H1 (cell line): ENCODE measurements at regions not wholly inside any gene's neighbourhood (a gene's known extent, or its start where the extent isn't known, plus 50 kb on each side); places are given as distances from the start of the nearest gene placed in this dataset.

Source experiments
- CTCF ChIA-PET: fragments of 300-600 bp; sonication (Branson Sonifier 250); formaldehyde crosslinking; loops from one replicate; lab custom pipeline; 2021; ENCODE audit not compliant: partially characterized antibody; lab: Charles Lee
- POLR2A ChIA-PET: fragments of 300-600 bp; sonication (Branson Sonifier 250); formaldehyde crosslinking; loops from one replicate; lab custom pipeline; 2021; ENCODE audit warnings: inconsistent platforms; ENCODE audit not compliant: partially characterized antibody; lab: Charles Lee
- DNase-seq, 2 experiments: peaks; one replicate each; pipeline versions ENCODE4 v3.0.0 to v3.0.0-alpha.2; 2010 to 2022; ENCODE audit warnings: low spot score in 2 of 2, low read depth in 1 of 2, mixed read lengths in 1 of 2
- FAIRE-seq: peaks from 2 replicates; lab custom pipeline; 2011; peaks lifted over from hg19 to GRCh38; lab: Jason Lieb, UNC
- H2AFZ ChIP-seq: 2 replicates; pipeline ENCODE4 v1.8.1; 2012; ENCODE audit warnings: low read length, inconsistent platforms
- H2AK5ac ChIP-seq: 2 replicates; pipeline ENCODE4 v1.6.1; 2013; ENCODE audit warnings: low read depth, low read length
- H2BK120ac ChIP-seq: replicated peaks from 2 replicates; pipeline ENCODE3; 2013; ENCODE audit warnings: low read depth, low read length, inconsistent platforms
- H2BK12ac ChIP-seq: 2 replicates; pipeline ENCODE4 v1.6.1; 2013; ENCODE audit warnings: low read depth, low read length
- H2BK15ac ChIP-seq: 2 replicates; pipeline ENCODE4 v1.6.1; 2013; ENCODE audit warnings: low read length
- H2BK20ac ChIP-seq: 2 replicates; pipeline ENCODE4 v1.6.1; 2013; ENCODE audit warnings: low read length
- H2BK5ac ChIP-seq: 2 replicates; pipeline ENCODE4 v1.6.1; 2013; ENCODE audit warnings: low read depth, low read length
- H3K14ac ChIP-seq: 2 replicates; pipeline ENCODE4 v1.6.1; 2013; ENCODE audit warnings: inconsistent platforms; ENCODE audit not compliant: insufficient read length
- H3K18ac ChIP-seq: 2 replicates; pipeline ENCODE4 v1.6.1; 2013; ENCODE audit warnings: low read length; ENCODE audit errors: extremely low read depth
- H3K23ac ChIP-seq: 2 replicates; pipeline ENCODE4 v1.6.1; 2013; ENCODE audit warnings: inconsistent platforms; ENCODE audit not compliant: insufficient read length
- H3K23me2 ChIP-seq: 2 replicates; pipeline ENCODE4 v1.6.1; 2013; ENCODE audit warnings: low read depth, low read length
- H3K27ac ChIP-seq: 2 replicates; pipeline ENCODE4 v1.6.1; 2011; ENCODE audit warnings: low read depth, low read length, inconsistent platforms
- H3K27me3 ChIP-seq, 4 experiments: replicated peaks in 1 of 4; 1 replicate in 1 of 4; 2 replicates in 3 of 4; pipeline versions ENCODE4 v1.6.1 to v1.8.1; 2011 to 2013; ENCODE audit warnings: low read length in 3 of 4, mild to moderate bottlenecking in 3 of 4, inconsistent platforms in 2 of 4, mixed read lengths in 2 of 4, moderate library complexity in 1 of 4; ENCODE audit not compliant: control insufficient read depth in 3 of 4, insufficient read depth in 3 of 4; ENCODE audit errors: extremely low read depth in 1 of 4
- H3K36me3 ChIP-seq, 4 experiments: 2 replicates each; pipeline versions ENCODE4 v1.6.1 to v1.8.1; 2011 to 2013; ENCODE audit warnings: mild to moderate bottlenecking in 4 of 4, low read length in 3 of 4, moderate library complexity in 2 of 4, control low read depth in 1 of 4, inconsistent platforms in 1 of 4; ENCODE audit not compliant: insufficient read depth in 4 of 4, control insufficient read depth in 2 of 4
- H3K4ac ChIP-seq: replicated peaks from 2 replicates; pipeline ENCODE3; 2013; ENCODE audit warnings: low read length, low read depth, mixed read lengths, inconsistent platforms; ENCODE audit not compliant: insufficient read length
- H3K4me1 ChIP-seq, 4 experiments: replicated peaks in 1 of 4; 1 replicate in 1 of 4; 2 replicates in 3 of 4; pipeline versions ENCODE4 v1.6.1 to v1.8.1; 2011 to 2013; ENCODE audit warnings: low read length in 3 of 4, inconsistent platforms in 2 of 4, mixed read lengths in 1 of 4; ENCODE audit not compliant: insufficient read depth in 4 of 4, control insufficient read depth in 3 of 4
- H3K4me2 ChIP-seq, 2 experiments: 2 replicates each; pipeline versions ENCODE4 v1.6.1 to v1.8.1; 2011 to 2013; ENCODE audit warnings: low read depth in 2 of 2, low read length in 2 of 2, control low read depth in 1 of 2, inconsistent platforms in 1 of 2, mild to moderate bottlenecking in 1 of 2; ENCODE audit not compliant: insufficient read depth in 1 of 2
- H3K4me3 ChIP-seq, 4 experiments: fragments of 200-600, 300-600 bp in 1 of 4; sonication (generic), shearing (Covaris generic), sonication (Bioruptor Twin) in 1 of 4; 2 replicates each; pipeline versions ENCODE4 v1.5.1 to v1.8.1; 2011 to 2016; ENCODE audit warnings: low read length in 4 of 4, low read depth in 3 of 4, control low read depth in 2 of 4, inconsistent platforms in 2 of 4, mild to moderate bottlenecking in 2 of 4, mixed read lengths in 1 of 4, moderate library complexity in 1 of 4; ENCODE audit not compliant: insufficient read depth in 2 of 4; ENCODE audit errors: extremely low read depth in 1 of 4
- H3K56ac ChIP-seq: replicated peaks from 2 replicates; pipeline ENCODE3; 2013; ENCODE audit warnings: low read depth, mild to moderate bottlenecking, mixed read lengths, low read length, inconsistent platforms; ENCODE audit not compliant: insufficient read length
- H3K79me1 ChIP-seq: 2 replicates; pipeline ENCODE4 v1.6.1; 2013; ENCODE audit warnings: low read depth, low read length, control low read depth
- H3K79me2 ChIP-seq, 2 experiments: 2 replicates each; pipeline versions ENCODE4 v1.6.1 to v1.8.1; 2012 to 2013; ENCODE audit warnings: low read length in 2 of 2, mild to moderate bottlenecking in 2 of 2, inconsistent platforms in 1 of 2; ENCODE audit not compliant: insufficient read depth in 2 of 2, control insufficient read depth in 1 of 2
- H3K9ac ChIP-seq, 4 experiments: replicated peaks in 1 of 4; 1 replicate in 1 of 4; 2 replicates in 3 of 4; pipeline versions ENCODE4 v1.6.1 to v1.8.1; 2011 to 2013; ENCODE audit warnings: low read depth in 3 of 4, low read length in 3 of 4, control low read depth in 2 of 4, mild to moderate bottlenecking in 2 of 4, moderate library complexity in 2 of 4, inconsistent platforms in 1 of 4; ENCODE audit errors: extremely low read depth in 1 of 4
- H3K9me3 ChIP-seq, 2 experiments: 2 replicates each; pipeline versions ENCODE4 v1.6.1 to v1.8.1; 2012 to 2013; ENCODE audit warnings: mild to moderate bottlenecking in 2 of 2, moderate library complexity in 2 of 2, control low read depth in 1 of 2, inconsistent platforms in 1 of 2, low read depth in 1 of 2, low read length in 1 of 2, mixed read lengths in 1 of 2; ENCODE audit not compliant: insufficient read depth in 2 of 2
- H4K20me1 ChIP-seq, 2 experiments: replicated peaks in 1 of 2; 2 replicates each; pipeline versions ENCODE3 to v1.8.1; 2011 to 2013; ENCODE audit warnings: inconsistent platforms in 2 of 2, low read length in 2 of 2, mild to moderate bottlenecking in 1 of 2; ENCODE audit not compliant: insufficient read depth in 2 of 2, control insufficient read depth in 1 of 2
- H4K5ac ChIP-seq: 2 replicates; pipeline ENCODE4 v1.6.1; 2013; ENCODE audit warnings: low read length, low read depth, mixed read lengths, inconsistent platforms; ENCODE audit not compliant: insufficient read length
- H4K8ac ChIP-seq: 2 replicates; pipeline ENCODE4 v1.8.0; 2013; ENCODE audit warnings: mild to moderate bottlenecking, moderate library complexity, low read length, inconsistent platforms; ENCODE audit not compliant: insufficient read depth; ENCODE audit errors: extremely low read depth
- H4K91ac ChIP-seq: replicated peaks from 2 replicates; pipeline ENCODE3; 2013; ENCODE audit warnings: low read length, mixed read lengths, inconsistent platforms; ENCODE audit not compliant: insufficient read length
- ASH2L ChIP-seq: fragments of 200-600, 300-600 bp; sonication (generic); IDR thresholded peaks from one replicate; pipeline ENCODE4 v1.7.1; 2017; ENCODE audit warnings: low read length
- BACH1 ChIP-seq: IDR thresholded peaks from 2 replicates; pipeline ENCODE4 v1.6.1; 2012; ENCODE audit warnings: low read length, improper control_type of control experiment
- BCL11A ChIP-seq, 2 experiments: IDR thresholded peaks; one replicate each; pipeline ENCODE4 v1.6.1; 2011; ENCODE audit warnings: low read depth in 2 of 2, low read length in 2 of 2, mild to moderate bottlenecking in 2 of 2
- CBX5 ChIP-seq: fragments of 300-800, 300-1000 bp; sonication (generic); IDR thresholded peaks from 2 replicates; pipeline ENCODE4 v1.7.1; 2016; ENCODE audit warnings: antibody characterized with exemption, low read length, low read depth
- CBX8 ChIP-seq: fragments of 300-800, 300-1000 bp; sonication (generic); IDR thresholded peaks from 2 replicates; pipeline ENCODE4 v1.7.1; 2016; ENCODE audit warnings: low read depth, low read length, borderline replicate concordance
- E2F6 ChIP-seq: IDR thresholded peaks from 2 replicates; pipeline ENCODE4 v1.6.1; 2012; ENCODE audit warnings: inconsistent platforms
- JUND ChIP-seq: IDR thresholded peaks from 2 replicates; pipeline ENCODE4 v1.6.1; 2011; ENCODE audit warnings: mild to moderate bottlenecking, improper control_type of control experiment, low read length
- KDM1A ChIP-seq: fragments of 200-600, 300-600 bp; sonication (generic); IDR thresholded peaks from 2 replicates; pipeline ENCODE4 v1.7.1; 2016; ENCODE audit warnings: mild to moderate bottlenecking, low read length, borderline replicate concordance
- PHF8 ChIP-seq: fragments of 200-600 bp; sonication (generic); conservative IDR thresholded peaks from 2 replicates; pipeline ENCODE4 v1.7.1; 2012; ENCODE audit warnings: low read depth, mild to moderate bottlenecking, inconsistent platforms, low read length, moderate library complexity
- POU5F1 ChIP-seq: IDR thresholded peaks from 2 replicates; pipeline ENCODE4 v1.6.1; 2011; ENCODE audit warnings: low read depth, mild to moderate bottlenecking, low read length, moderate library complexity
- RBBP5 ChIP-seq: IDR thresholded peaks from 2 replicates; pipeline ENCODE4 v1.7.1; 2012; ENCODE audit warnings: low read depth, mild to moderate bottlenecking, inconsistent platforms, low read length, moderate library complexity, borderline replicate concordance
- SP1 ChIP-seq: IDR thresholded peaks from 2 replicates; pipeline ENCODE4 v1.6.1; 2011; ENCODE audit warnings: low read depth, low read length
- SUZ12 ChIP-seq: fragments of 200-600 bp; sonication (generic); IDR thresholded peaks from 2 replicates; pipeline ENCODE4 v1.6.1; 2012; ENCODE audit warnings: mild to moderate bottlenecking, inconsistent platforms, low read length, moderate library complexity, mixed read lengths
- TAF1 ChIP-seq: IDR thresholded peaks from 2 replicates; pipeline ENCODE4 v1.6.1; 2011; ENCODE audit warnings: mild to moderate bottlenecking, low read depth, low read length
- TAF7 ChIP-seq: optimal IDR thresholded peaks from 2 replicates; pipeline ENCODE3; 2011; ENCODE audit warnings: low read depth, mild to moderate bottlenecking, inconsistent platforms, low read length, moderate library complexity, borderline replicate concordance
- ZNF274 ChIP-seq: IDR thresholded peaks from 2 replicates; pipeline ENCODE4 v1.7.0; 2012; ENCODE audit warnings: low read length, borderline replicate concordance; ENCODE audit errors: extremely low read depth
- WGBS, 2 experiments: shearing (Covaris generic) in 1 of 2; methylation state at CpG; one replicate each; pipeline versions ENCODE4 v1.1.6 to v1.1.7; 2013 to 2015; ENCODE audit warnings: low lambda C conversion rate in 2 of 2, mixed read lengths in 2 of 2, inconsistent platforms in 1 of 2, low coverage in 1 of 2, missing lambda C conversion rate in 1 of 2; ENCODE audit not compliant: insufficient replicate concordance in 2 of 2, insufficient coverage in 1 of 2, insufficient read length in 1 of 2; ENCODE audit errors: extremely low coverage in 1 of 2, missing lambda C conversion rate in 1 of 2; 5-methylcytosine and 5-hydroxymethylcytosine counted together

DNA sequence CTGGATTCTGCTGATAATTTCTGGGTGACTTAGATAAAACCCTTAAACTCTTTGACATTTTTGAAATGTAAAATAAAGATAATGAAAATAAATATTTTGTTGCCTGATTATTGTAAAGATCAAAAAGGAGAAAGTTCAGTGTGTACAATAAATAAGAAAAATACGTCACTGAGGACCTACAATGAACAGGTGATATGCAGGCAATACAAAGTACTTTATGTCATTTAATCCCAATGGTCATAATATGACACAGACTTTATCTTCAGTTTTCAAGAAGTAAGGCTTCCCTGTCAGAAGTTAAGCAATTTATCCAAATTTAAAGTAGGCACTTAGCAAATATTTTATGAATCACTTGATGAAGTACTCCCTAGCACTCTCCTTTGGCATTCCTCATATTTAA lies 532.8 kb downstream of the GBA3 start:
- Histone ChIP-seq H3K56ac (no peak overlapping the region), H3K27me3 (no peaks in the 10 kb centered on the region), H2BK20ac (no peak overlapping the region), H3K9ac (no peak overlapping the region), H3K79me2 (no peaks in the 10 kb centered on the region), H4K20me1 (no peaks in the 10 kb centered on the region), H3K18ac (no peak overlapping the region), H3K4me3 (no peak overlapping the region), H2BK120ac (no peak overlapping the region), H4K8ac (no peak overlapping the region), H3K23me2 (no peaks in the 10 kb centered on the region), H4K91ac (no peak overlapping the region), H4K5ac (no peak overlapping the region), H3K27ac (no peak overlapping the region), H3K14ac (no peak overlapping the region), H3K23ac (no peak overlapping the region), H3K79me1 (no peaks in the 10 kb centered on the region), H2BK15ac (no peak overlapping the region), H3K9me3 (no peaks in the 10 kb centered on the region), H2AK5ac (no peak overlapping the region), H3K4me2 (no peak overlapping the region), H2AFZ (no peak overlapping the region), H2BK12ac (no peak overlapping the region), H3K4ac (no peak overlapping the region), H2BK5ac (no peak overlapping the region), H3K4me1 (no peaks in the 10 kb centered on the region), H3K36me3 (no peaks in the 10 kb centered on the region)
- ChIA-PET POLR2A (no interaction called here), CTCF (no interaction called here)
- FAIRE-seq (no peak), DNase-seq (no peak)
- 100% methylated on average over 1 of the region's 1 CpG; no CpG with 5 or more reads in 1 of the 2 experiments for WGBS, 2 experiments
- no peak for TF ChIP-seq CBX8
- no peak for TF ChIP-seq ASH2L
- no peak for TF ChIP-seq BCL11A (IDR thresholded peaks at IDR 0.05; ENCODE audit: low read depth in 2 of 2, low read length in 2 of 2)
- no peak for TF ChIP-seq E2F6
- no peak for TF ChIP-seq BACH1
- TF ChIP-seq SUZ12: no peak
- TF ChIP-seq JUND: no peak
- TF ChIP-seq PHF8: no peak
- TF ChIP-seq TAF7: no peak
- no peak for TF ChIP-seq RBBP5
- TF ChIP-seq CBX5: no peak
- no peak for TF ChIP-seq KDM1A
- no peak for TF ChIP-seq SP1
- no peak for TF ChIP-seq POU5F1
- TF ChIP-seq TAF1: no peak
- TF ChIP-seq ZNF274: no peak
